D721Med (cell line): ENCODE measurements at regions not wholly inside any gene's neighbourhood (a gene's known extent, or its start where the extent isn't known, plus 50 kb on each side); places are given as distances from the start of the nearest gene placed in this dataset.

Experiments used
- DNase-seq: peaks from one replicate; pipeline ENCODE4 v3.0.0; 2011; ENCODE audit warnings: low spot score; ENCODE audit not compliant: insufficient read length
- FAIRE-seq: peaks from 2 replicates; lab custom pipeline; 2011; peaks lifted over from hg19 to GRCh38; lab: Jason Lieb, UNC
- TF ChIP-seq, protein P1 (sequence below): IDR thresholded peaks from 2 replicates; pipeline ENCODE4 v1.5.1; 2012; ENCODE audit warnings: mild to moderate bottlenecking, control low read depth; ENCODE audit not compliant: insufficient read depth; ENCODE audit errors: missing control alignments

DNA sequence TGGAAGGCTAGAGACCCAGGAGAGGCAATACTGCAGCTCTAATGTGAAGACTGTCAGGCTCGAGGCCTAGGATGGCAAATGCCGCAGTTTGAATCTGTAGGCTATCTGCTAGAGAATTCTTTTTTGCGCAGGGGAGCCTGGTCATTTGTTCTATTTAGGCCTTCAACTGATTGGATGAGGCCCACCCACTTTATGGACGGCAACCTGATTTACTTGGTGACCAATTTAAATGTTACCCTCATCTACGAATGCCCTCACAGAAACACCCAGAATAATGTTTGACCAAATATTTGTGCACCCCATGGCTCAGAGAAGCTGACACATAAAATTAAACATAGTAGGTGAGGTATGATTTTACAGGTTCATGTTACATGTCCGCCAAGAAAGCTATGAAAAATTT is 300.7 kb upstream of the GRM7 start:
- TF ChIP-seq, protein P1, sequence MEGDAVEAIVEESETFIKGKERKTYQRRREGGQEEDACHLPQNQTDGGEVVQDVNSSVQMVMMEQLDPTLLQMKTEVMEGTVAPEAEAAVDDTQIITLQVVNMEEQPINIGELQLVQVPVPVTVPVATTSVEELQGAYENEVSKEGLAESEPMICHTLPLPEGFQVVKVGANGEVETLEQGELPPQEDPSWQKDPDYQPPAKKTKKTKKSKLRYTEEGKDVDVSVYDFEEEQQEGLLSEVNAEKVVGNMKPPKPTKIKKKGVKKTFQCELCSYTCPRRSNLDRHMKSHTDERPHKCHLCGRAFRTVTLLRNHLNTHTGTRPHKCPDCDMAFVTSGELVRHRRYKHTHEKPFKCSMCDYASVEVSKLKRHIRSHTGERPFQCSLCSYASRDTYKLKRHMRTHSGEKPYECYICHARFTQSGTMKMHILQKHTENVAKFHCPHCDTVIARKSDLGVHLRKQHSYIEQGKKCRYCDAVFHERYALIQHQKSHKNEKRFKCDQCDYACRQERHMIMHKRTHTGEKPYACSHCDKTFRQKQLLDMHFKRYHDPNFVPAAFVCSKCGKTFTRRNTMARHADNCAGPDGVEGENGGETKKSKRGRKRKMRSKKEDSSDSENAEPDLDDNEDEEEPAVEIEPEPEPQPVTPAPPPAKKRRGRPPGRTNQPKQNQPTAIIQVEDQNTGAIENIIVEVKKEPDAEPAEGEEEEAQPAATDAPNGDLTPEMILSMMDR, result no peak
- FAIRE-seq (no peak), DNase-seq (no peak)

DNA sequence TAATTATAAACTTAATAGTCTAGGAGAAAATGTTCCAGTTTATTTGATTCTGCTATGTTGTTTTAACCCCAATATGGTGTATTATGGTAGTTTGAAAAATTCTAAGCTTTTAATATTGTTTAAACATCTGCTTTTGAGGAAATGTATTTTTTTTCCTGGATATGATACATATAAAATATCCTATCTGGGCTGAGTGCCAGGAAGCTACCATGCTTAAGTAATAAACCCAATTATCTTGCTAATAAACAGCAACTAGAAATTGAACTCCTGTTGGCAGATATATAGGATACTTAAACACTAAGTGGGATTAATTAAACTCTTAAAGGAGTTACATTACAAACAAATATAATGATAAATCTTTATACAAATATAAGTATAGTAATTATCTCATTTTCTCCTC is 293.7 kb upstream of the GRM7 start:
- DNase-seq (no peak), FAIRE-seq (no peak)
- TF ChIP-seq, protein P1, result no peak

DNA sequence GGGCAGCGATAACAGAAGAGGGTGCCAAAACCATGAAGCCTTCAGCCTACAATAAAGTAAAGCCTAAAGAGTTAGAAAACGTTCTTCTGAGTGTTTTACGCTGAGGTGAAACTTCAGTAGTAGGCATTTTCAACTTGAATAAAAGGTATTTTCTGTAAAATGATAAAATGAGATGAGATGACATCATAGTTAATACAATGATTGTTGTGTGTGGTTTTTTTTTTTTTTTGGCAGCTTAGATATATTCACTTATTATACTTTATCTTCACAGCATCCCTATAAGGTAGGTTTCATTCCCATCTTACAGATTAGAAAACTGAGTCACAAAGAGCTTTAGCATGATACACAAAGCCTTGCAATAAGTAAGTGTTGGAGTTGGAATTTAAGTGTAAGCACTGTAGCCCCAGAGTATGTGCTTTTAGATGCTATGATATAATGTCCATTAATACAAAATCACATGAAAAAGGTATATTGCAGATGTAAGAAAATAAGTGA is 291.9 kb upstream of the GRM7 start:
- FAIRE-seq, result no peak
- DNase-seq, result no peak
- TF ChIP-seq, protein P1, result no peak

DNA sequence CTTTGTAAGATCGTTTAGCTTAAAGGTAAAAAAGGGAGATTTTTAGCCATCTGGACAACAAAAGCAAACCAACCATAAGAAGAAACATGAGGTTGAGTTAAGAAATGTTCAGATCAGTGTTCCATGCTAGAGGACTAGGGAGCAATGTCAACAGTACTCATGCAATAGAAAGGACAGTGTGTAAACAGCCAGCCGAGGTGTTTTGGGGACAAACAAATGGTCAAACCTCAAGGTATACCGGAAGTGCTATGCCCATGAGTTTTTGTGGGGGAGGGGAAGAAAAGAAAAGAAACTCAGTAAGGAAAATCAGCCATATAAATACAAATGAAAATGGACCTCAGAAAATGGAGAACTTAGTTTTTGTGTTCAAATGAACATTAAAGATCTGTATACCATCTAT is 289.5 kb upstream of the GRM7 start:
- TF ChIP-seq, protein P1, result no peak
- DNase-seq, result no peak
- no peak for FAIRE-seq

DNA sequence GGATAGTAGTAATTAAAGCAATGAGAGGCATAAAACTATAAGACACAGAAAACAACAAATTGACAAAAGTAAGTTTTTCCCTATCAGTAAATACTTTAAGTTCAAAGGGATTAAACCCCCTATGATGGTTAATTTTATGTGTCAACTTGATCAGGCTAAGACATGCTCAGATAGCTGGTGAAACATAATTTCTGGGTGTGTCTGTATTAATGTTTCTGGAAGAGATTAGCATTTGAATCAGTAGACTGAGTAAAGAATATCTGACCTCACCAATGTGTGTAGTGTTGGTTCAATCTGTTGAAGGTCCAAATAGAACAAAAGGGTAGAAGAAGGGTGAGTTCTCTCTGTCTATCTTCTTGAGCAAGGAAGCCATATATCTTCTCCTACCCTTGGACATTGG is 283.3 kb upstream of the GRM7 start:
- TF ChIP-seq, protein P1, result no peak
- FAIRE-seq, result no peak
- DNase-seq, result no peak

DNA sequence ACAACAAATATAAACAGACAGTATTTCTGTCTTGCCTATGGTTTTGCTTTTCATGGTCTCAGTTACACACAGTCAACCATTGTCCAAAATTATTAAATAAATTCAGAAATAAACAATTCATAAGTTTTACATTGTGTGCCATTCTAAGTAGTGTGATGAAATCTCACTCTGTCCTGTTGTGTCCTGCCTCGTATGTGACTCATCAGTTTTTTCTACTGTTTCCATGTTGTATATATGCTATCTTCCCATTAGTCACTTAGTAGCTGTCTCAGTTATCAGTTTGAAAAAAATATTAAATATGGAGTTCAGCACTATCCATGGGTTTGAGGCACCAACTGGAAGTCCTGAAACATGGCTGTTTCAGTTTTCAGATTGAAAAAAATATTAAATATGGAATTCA is 282.4 kb upstream of the GRM7 start:
- DNase-seq, result no peak
- FAIRE-seq, result no peak
- TF ChIP-seq, protein P1, result no peak

DNA sequence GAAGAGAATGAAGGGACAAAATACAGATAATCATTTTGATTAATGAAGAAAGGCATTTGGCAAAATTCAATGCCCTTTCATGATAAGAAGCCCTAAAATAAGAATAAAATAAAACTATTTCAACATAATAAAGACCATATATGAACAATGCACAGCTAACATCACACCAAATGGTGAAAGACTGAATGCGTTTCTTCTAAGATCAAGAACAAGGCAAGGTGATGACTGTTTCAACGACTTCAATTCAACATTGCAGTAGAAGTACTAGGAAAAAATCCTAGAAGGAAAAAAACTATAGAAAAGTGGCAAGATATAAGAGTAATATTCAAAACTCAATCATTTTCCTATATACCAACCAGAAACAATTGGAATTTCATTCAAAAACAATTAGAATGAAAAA is 280.1 kb upstream of the GRM7 start:
- DNase-seq (no peak), FAIRE-seq (no peak)
- TF ChIP-seq, protein P1, result no peak
